Bone marrow (tissue), 2 donors: ENCODE measurements at regions not wholly inside any gene's neighbourhood (a gene's known extent, or its start where the extent isn't known, plus 50 kb on each side); places are given as distances from the start of the nearest gene placed in this dataset.
"Not testable (repeated sequence)": the region's sequence is repeated elsewhere in the genome, so short reads cannot be mapped to it uniquely, and the experiment has no call there.

Experiments used
- DNase-seq, 2 donors: peaks; one replicate each; lab custom pipeline; 2025; lab: John Stamatoyannopoulos, UW

GRCh38 chr3:169029674-169030285, 633.7 kb downstream of the MECOM start:
- no peak for DNase-seq

- DNase-seq, result no peak
Observed at GRCh38 chr3:169028716-169029115, 634.8 kb downstream of the MECOM start.

GRCh38 chr3:169026543-169027182, 636.8 kb downstream of the MECOM start:
- DNase-seq, result no peak

- no peak for DNase-seq
Observed at GRCh38 chr3:169022457-169022856, 641.1 kb downstream of the MECOM start.

- DNase-seq, result no peak
Observed at GRCh38 chr3:169020371-169020770, 643.1 kb downstream of the MECOM start.

- no peak for DNase-seq
Observed at GRCh38 chr3:169009453-169009852, 654.1 kb downstream of the MECOM start.

- no peak for DNase-seq
Observed at GRCh38 chr3:169008776-169009358, 654.6 kb downstream of the MECOM start.

GRCh38 chr3:169007145-169007544, 656.4 kb downstream of the MECOM start:
- no peak for DNase-seq

- not testable (repeated sequence) for DNase-seq
Observed at GRCh38 chr3:169006398-169006797, 657.1 kb downstream of the MECOM start.

GRCh38 chr3:169002689-169003088, 660.8 kb downstream of the MECOM start:
- DNase-seq, result no peak

- DNase-seq, result no peak
Observed at GRCh38 chr3:168998792-168999191, 664.7 kb downstream of the MECOM start.

GRCh38 chr3:168997488-168997887, 666.0 kb downstream of the MECOM start:
- DNase-seq, result no peak

- no peak for DNase-seq
Observed at GRCh38 chr3:168996622-168997021, 666.9 kb downstream of the MECOM start.

- DNase-seq, result no peak
Observed at GRCh38 chr3:168995129-168995528, 668.4 kb downstream of the MECOM start.

GRCh38 chr3:168991803-168992202, 671.7 kb downstream of the MECOM start:
- DNase-seq, result no peak

GRCh38 chr3:168990621-168991020, 672.9 kb downstream of the MECOM start:
- DNase-seq, result no peak

GRCh38 chr3:168990134-168990533, 673.4 kb downstream of the MECOM start:
- DNase-seq, result no peak

GRCh38 chr3:168989396-168989795, 674.1 kb downstream of the MECOM start:
- no peak for DNase-seq

- DNase-seq, result no peak
Observed at GRCh38 chr3:168988853-168989252, 674.7 kb downstream of the MECOM start.

GRCh38 chr3:168984872-168985271, 678.6 kb downstream of the MECOM start:
- DNase-seq, result no peak

GRCh38 chr3:168983046-168983445, 680.5 kb downstream of the MECOM start:
- DNase-seq, result no peak

- no peak for DNase-seq
Observed at GRCh38 chr3:168981396-168981795, 682.1 kb downstream of the MECOM start.

GRCh38 chr3:168977716-168978374, 685.7 kb downstream of the MECOM start:
- no peak for DNase-seq
